ENCODE measurements at regions not wholly inside any gene's neighbourhood (a gene's known extent, or its start where the extent isn't known, plus 50 kb on each side); places are given as distances from the start of the nearest gene placed in this dataset.

DNA sequence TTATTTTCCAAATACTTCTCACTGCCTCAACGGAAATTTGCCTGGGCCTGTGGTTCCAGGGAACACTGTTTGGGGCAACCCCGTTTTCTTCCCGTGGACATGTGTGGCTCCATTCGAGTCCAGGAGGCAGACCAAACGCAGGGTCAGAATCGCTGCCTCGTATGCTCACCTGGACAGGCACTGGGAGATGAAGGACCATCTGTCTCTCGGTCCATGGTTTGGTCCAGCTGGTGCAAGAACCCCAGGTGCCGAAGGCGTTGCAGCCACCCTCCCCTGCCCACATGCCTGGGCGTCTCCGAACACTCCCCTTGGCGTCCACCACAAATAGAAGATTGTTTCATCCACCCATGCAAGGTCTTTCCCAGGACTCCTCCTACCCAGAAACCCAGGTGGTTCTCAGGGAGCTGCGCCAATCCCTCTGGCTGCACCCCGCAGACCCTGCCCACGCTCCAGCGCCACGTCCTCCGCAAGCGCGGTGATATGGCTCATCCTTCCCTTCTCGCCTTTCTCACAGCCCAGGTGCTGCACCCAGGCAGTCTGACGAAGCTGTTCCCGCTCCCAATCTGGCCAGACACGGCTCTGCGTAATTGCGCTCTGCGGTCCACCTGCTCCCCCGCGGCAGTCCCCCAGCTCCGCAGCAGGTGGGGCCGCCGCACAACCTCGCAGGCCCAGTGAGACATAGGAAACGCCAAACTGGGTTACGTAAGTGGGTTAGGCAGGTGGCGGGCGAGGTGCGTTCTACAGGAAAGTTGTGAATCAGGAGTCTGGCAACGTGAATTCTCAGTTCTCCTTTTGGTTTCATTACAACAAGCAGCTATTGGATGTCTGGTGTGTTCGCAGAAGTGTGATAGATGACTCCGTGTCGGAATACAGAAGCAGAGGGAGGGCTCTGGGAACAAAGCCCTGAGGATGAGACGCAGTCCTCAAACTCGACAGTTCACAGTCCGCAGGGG is 146.2 kb upstream of the ECI2 start:
- no peak overlapping the region for H3K9ac ChIP-seq (ENCODE audit: low read depth, low read length)
- peaks cover 8% of the 10 kb centered on the region for H3K4me1 ChIP-seq (ENCODE audit: insufficient read depth, low read length)
- no peaks in the 10 kb centered on the region for H3K36me3 ChIP-seq (ENCODE audit: insufficient read depth, low read length)
- H3K27me3 ChIP-seq (ENCODE audit: insufficient read depth, low read length) = peaks cover 38% of the 10 kb centered on the region
- no peaks in the 10 kb centered on the region for H3K9me3 ChIP-seq (ENCODE audit: insufficient read depth, low read depth, low read length)
- H3K4me3 ChIP-seq (ENCODE audit: low read length) = peak overlapping the region; percentile 48
- 82% methylated on average over 44 of the region's 46 CpGs for WGBS
- no peak overlapping the region for H3K27ac ChIP-seq (ENCODE audit: low read depth, low read length)

DNA sequence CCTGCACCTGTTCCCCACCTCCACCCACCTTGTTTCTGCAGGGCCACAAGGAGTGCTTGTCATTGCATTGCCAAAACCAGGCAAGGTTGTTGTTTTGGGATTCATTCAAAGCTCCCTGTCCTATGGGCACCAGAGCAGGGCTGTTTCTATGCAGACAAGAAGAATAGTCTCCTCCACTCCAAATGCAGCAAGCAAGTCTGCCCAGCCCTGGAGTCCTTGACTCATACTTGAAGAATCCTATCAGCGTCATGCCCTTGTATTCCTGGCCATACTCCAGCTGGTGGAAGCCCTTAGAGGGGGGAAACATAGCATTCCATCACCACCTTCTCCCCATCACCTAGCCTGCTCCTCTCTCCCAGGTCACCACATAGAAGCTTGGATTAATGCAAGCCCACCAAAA is 145.3 kb upstream of the ECI2 start:
- 82% methylated on average over 1 of the region's 1 CpG for WGBS
- no peaks in the 10 kb centered on the region for H3K36me3 ChIP-seq (ENCODE audit: insufficient read depth, low read length)
- no peak overlapping the region for H3K4me3 ChIP-seq (ENCODE audit: low read length)
- no peak overlapping the region for H3K9ac ChIP-seq (ENCODE audit: low read depth, low read length)
- H3K27me3 ChIP-seq (ENCODE audit: insufficient read depth, low read length) = peaks cover 38% of the 10 kb centered on the region
- peaks cover 8% of the 10 kb centered on the region for H3K4me1 ChIP-seq (ENCODE audit: insufficient read depth, low read length)
- no peaks in the 10 kb centered on the region for H3K9me3 ChIP-seq (ENCODE audit: insufficient read depth, low read depth, low read length)
- no peak overlapping the region for H3K27ac ChIP-seq (ENCODE audit: low read depth, low read length)

DNA sequence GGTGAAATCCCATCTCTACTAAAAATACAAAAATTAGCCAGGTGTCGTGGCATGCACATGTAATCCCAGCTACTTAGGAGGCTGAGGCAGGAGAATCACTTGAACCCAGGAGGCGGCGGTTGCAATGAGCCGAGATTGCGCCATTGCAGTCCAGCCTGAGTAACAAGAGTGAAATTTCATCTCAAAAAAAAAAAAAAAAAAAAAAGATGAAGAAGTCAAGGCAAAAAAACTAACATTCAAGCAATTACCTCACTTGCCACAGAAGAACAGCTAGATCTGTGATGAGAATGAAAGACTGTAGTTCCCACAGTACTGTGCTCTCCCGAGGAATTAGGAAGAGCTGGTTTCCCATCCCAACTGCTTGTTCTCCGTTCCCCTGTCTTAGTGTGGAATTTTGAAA is 144.7 kb upstream of the ECI2 start:
- no peak overlapping the region for H3K27ac ChIP-seq (ENCODE audit: low read depth, low read length)
- WGBS = 93% methylated on average over 7 of the region's 7 CpGs

DNA sequence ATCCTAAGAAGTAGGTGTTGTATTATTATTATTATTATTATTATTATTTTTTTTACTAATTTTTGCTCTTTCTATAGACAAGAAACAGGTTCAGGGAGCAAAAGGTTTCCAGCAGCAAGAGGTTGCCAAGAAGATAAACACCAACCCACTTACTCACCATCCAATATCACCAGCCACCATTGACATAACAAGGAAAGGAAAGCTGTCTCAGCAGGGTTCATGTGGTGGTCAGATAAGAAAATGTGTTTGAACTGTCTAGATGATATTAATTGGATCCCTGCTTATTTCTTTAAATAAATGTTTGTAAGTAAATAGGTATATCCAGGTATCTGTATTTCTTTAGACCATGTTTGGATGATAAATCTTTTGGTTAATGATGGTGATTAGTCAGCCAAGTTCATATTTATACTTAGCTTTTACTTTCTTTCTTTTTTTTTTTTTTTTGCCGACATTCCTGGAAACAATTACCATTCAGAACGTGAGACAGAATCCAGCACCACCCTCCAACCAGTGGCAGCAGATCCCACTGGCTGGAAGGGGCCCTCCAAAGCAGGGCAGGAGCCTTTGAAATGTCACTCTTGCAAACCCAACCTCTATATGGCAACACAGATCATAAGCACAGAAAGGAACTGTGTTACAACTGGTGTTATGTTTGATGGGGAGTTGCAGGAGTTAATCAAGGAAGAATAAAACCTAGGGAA is 139.2 kb upstream of the ECI2 start:
- Histone ChIP-seq H3K4me1 (ENCODE audit: insufficient read depth, low read length) (no peaks in the 10 kb centered on the region), H3K27me3 (ENCODE audit: insufficient read depth, low read length) (no peaks in the 10 kb centered on the region), H3K36me3 (ENCODE audit: insufficient read depth, low read length) (no peaks in the 10 kb centered on the region), H3K27ac (ENCODE audit: low read depth, low read length) (no peak overlapping the region), H3K9ac (ENCODE audit: low read depth, low read length) (no peak overlapping the region), H3K9me3 (ENCODE audit: insufficient read depth, low read depth, low read length) (no peaks in the 10 kb centered on the region), H3K4me3 (ENCODE audit: low read length) (no peak overlapping the region)
- WGBS = 60% methylated on average over 2 of the region's 2 CpGs

More for the DNA sequence above, 144.7 kb upstream of the ECI2 start:
- no peaks in the 10 kb centered on the region for H3K9me3 ChIP-seq (ENCODE audit: insufficient read depth, low read depth, low read length)
- no peaks in the 10 kb centered on the region for H3K36me3 ChIP-seq (ENCODE audit: insufficient read depth, low read length)
- peaks cover 38% of the 10 kb centered on the region for H3K27me3 ChIP-seq (ENCODE audit: insufficient read depth, low read length)
- no peak overlapping the region for H3K9ac ChIP-seq (ENCODE audit: low read depth, low read length)
- no peak overlapping the region for H3K4me3 ChIP-seq (ENCODE audit: low read length)
- peaks cover 8% of the 10 kb centered on the region for H3K4me1 ChIP-seq (ENCODE audit: insufficient read depth, low read length)

DNA sequence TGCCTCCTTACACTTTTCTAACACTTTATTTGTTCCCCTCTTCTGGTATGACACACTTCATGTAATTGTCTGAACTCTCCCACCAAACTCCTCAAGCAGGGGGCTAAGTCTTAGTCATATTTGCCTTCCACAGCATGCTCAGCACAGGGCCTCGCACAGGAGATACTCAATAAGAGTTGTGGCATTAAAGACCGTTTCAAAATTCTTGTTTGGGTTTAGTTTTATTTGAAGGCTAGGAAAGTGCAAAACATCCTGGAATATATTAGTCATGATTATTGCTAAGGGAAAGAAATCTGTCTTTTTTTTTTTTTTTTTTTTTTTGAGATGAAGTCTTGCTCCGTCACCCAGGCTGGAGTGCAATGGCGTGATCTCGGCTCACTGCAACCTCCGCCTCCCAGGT is 137.6 kb upstream of the ECI2 start:
- H3K9me3 ChIP-seq (ENCODE audit: insufficient read depth, low read depth, low read length) = no peaks in the 10 kb centered on the region
- no peak overlapping the region for H3K4me3 ChIP-seq (ENCODE audit: low read length)
- H3K27ac ChIP-seq (ENCODE audit: low read depth, low read length) = no peak overlapping the region
- H3K4me1 ChIP-seq (ENCODE audit: insufficient read depth, low read length) = no peaks in the 10 kb centered on the region
- WGBS = 96% methylated on average over 6 of the region's 6 CpGs
- no peak overlapping the region for H3K9ac ChIP-seq (ENCODE audit: low read depth, low read length)
- no peaks in the 10 kb centered on the region for H3K36me3 ChIP-seq (ENCODE audit: insufficient read depth, low read length)
- no peaks in the 10 kb centered on the region for H3K27me3 ChIP-seq (ENCODE audit: insufficient read depth, low read length)

DNA sequence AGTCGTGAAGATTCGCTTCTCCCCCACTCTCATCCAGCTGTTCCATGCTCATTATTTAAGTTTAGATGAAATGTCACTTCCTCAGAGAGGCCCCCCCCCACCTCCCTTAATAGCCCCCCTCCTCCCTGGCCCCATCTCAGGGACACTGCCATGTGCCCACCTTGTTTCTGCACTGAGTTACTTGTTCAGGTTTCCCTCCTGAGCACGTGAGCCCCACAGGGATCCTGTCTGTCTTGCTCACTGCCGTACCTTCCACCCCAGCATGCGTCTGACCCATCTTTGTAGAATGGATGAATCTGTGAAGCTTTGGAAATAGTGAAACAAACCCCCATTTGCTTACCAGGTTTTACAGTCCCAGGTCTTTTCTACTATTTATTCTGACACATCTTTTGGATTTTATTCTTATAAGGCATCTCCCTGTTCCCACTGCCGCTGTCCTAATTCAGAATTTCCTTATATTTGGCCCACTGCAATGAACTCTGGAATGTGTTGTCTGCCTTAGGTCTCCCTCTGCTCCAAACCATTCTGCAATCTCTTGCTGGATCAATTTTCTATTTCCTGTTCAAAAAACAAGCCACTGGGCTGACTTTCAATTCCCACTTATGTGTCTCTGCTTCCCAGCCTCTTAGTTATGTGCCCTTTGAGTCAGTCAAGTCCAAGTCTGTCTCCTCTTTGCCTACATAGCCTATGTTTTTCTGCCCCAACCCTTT is 136.5 kb upstream of the ECI2 start:
- H3K4me1 ChIP-seq (ENCODE audit: insufficient read depth, low read length) = no peaks in the 10 kb centered on the region
- H3K27ac ChIP-seq (ENCODE audit: low read depth, low read length) = no peak overlapping the region
- H3K9me3 ChIP-seq (ENCODE audit: insufficient read depth, low read depth, low read length) = no peaks in the 10 kb centered on the region
- no peaks in the 10 kb centered on the region for H3K27me3 ChIP-seq (ENCODE audit: insufficient read depth, low read length)
- WGBS = 88% methylated on average over 6 of the region's 6 CpGs
- no peak overlapping the region for H3K4me3 ChIP-seq (ENCODE audit: low read length)
- H3K9ac ChIP-seq (ENCODE audit: low read depth, low read length) = no peak overlapping the region
- H3K36me3 ChIP-seq (ENCODE audit: insufficient read depth, low read length) = no peaks in the 10 kb centered on the region

DNA sequence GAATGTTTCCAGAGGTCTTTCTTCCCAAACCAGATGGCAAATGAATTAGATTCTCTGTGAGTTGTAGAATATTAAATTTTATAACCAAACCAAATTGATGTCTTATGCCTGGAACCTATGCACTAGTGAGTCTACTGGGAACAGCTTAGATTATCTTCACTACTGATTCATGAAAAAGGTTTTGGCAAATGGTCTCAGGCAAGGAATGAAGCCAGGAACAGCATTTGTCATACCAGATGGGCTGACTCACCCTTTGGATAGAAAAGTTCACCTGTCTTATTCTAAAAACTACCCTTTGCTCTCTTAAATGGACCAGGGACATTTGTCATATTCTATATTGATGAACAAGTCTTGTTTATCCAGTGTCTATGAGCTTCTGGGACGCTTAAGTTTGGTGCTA is 135.4 kb upstream of the ECI2 start:
- H3K27ac ChIP-seq (ENCODE audit: low read depth, low read length) = no peak overlapping the region
- no peaks in the 10 kb centered on the region for H3K27me3 ChIP-seq (ENCODE audit: insufficient read depth, low read length)
- 0 out of 2 replicates have a peak, but pooled peaks cover 8% of the 10 kb centered on the region for H3K4me1 ChIP-seq (ENCODE audit: insufficient read depth, low read length)
- H3K9ac ChIP-seq (ENCODE audit: low read depth, low read length) = no peak overlapping the region
- H3K9me3 ChIP-seq (ENCODE audit: insufficient read depth, low read depth, low read length) = no peaks in the 10 kb centered on the region
- WGBS = 92% methylated on average over 1 of the region's 1 CpG
- no peaks in the 10 kb centered on the region for H3K36me3 ChIP-seq (ENCODE audit: insufficient read depth, low read length)
- H3K4me3 ChIP-seq (ENCODE audit: low read length) = no peak overlapping the region

DNA sequence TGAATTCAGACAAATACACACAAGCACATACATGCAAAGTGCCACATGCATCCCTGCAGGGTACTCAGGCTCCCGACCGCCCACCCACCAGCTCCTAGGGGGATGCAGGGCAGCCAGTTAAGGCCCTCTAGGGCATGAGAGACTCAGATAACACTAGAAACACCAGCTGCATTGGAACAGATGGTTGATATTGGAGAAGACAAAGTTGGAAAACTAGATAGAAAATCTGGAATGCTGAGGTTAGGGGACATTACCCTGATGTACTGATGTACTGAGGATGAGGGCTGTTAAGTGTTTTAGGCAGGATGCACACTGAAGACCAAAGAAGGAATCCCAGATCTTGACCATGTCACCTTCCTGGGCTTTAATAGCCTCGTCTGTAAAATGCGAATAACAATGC is 134.6 kb upstream of the ECI2 start:
- H3K36me3 ChIP-seq (ENCODE audit: insufficient read depth, low read length) = no peaks in the 10 kb centered on the region
- no peaks in the 10 kb centered on the region for H3K27me3 ChIP-seq (ENCODE audit: insufficient read depth, low read length)
- no peak overlapping the region for H3K9ac ChIP-seq (ENCODE audit: low read depth, low read length)
- WGBS = 89% methylated on average over 4 of the region's 4 CpGs
- H3K4me3 ChIP-seq (ENCODE audit: low read length) = no peak overlapping the region
- H3K4me1 ChIP-seq (ENCODE audit: insufficient read depth, low read length) = 0 out of 2 replicates have a peak, but pooled peaks cover 8% of the 10 kb centered on the region
- H3K27ac ChIP-seq (ENCODE audit: low read depth, low read length) = no peak overlapping the region
- no peaks in the 10 kb centered on the region for H3K9me3 ChIP-seq (ENCODE audit: insufficient read depth, low read depth, low read length)

DNA sequence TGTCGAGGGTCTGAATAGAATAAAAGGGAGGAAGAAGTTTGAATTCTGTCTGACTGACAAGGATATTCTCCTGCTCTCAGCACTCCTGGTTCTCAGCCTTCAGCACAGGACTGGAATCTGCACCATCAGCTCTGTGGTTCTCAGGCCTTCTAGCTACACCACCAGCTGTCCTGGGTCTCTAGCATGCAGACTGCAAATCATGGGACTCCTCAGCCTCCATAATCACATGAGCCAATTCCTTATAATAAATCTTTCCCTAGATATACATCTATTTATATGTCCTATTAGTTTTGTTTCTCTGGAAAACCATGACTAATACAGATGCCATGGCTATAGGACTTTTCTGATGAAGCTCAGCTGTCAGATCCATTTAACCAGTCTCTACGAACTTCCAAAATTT is 132.8 kb upstream of the ECI2 start:
- H3K4me3 ChIP-seq (ENCODE audit: low read length) = no peak overlapping the region
- no peak overlapping the region for H3K9ac ChIP-seq (ENCODE audit: low read depth, low read length)
- H3K9me3 ChIP-seq (ENCODE audit: insufficient read depth, low read depth, low read length) = no peaks in the 10 kb centered on the region
- 0 out of 2 replicates have a peak, but pooled peaks cover 8% of the 10 kb centered on the region for H3K4me1 ChIP-seq (ENCODE audit: insufficient read depth, low read length)
- no peaks in the 10 kb centered on the region for H3K27me3 ChIP-seq (ENCODE audit: insufficient read depth, low read length)
- no peak overlapping the region for H3K27ac ChIP-seq (ENCODE audit: low read depth, low read length)
- no peaks in the 10 kb centered on the region for H3K36me3 ChIP-seq (ENCODE audit: insufficient read depth, low read length)
- WGBS = 88% methylated on average over 2 of the region's 2 CpGs

DNA sequence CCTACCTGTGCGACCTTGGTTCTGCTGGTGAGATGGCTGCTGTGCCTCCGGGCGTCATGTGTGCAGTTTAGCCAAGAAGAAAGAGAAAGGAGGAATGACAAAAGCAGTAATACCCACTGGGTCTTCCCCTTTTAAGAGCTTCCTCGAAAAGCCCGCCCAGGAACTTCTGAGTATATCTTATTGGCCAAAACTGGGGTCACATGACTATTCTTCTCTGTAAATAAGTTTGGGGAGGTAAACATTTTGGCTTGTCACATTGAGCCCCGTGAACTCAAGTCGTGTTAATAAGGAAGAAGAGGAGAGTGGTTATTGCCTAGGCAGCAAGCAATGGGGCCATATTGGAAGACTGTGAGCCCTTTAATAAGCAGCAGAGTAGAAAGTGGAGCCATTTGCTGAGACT is 130.4 kb upstream of the ECI2 start:
- Histone ChIP-seq H3K36me3 (ENCODE audit: insufficient read depth, low read length) (no peaks in the 10 kb centered on the region), H3K9ac (ENCODE audit: low read depth, low read length) (no peak overlapping the region), H3K27me3 (ENCODE audit: insufficient read depth, low read length) (no peaks in the 10 kb centered on the region), H3K9me3 (ENCODE audit: insufficient read depth, low read depth, low read length) (no peaks in the 10 kb centered on the region), H3K4me3 (ENCODE audit: low read length) (no peak overlapping the region), H3K4me1 (ENCODE audit: insufficient read depth, low read length) (0 out of 2 replicates have a peak, but pooled peaks cover 8% of the 10 kb centered on the region), H3K27ac (ENCODE audit: low read depth, low read length) (no peak overlapping the region)
- WGBS = 95% methylated on average over 7 of the region's 7 CpGs

DNA sequence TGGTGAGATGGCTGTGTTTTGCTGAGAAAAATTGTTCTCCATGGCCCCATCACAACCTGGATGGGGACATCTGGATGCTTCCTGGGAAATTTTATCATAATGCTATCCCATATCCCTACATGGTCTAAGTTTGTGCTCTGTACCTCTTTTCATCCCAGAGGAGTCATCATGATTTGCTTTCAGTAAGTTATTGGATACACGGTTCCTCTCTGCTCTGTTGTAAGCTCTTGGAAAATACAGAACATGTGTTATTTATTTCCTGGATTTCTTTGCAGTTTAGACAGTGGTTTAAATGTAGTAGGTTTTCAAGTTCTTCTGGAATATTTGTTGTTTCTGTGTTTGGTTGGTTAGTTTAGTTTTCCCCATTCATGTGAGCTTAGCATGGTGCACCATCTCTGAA is 129.2 kb upstream of the ECI2 start:
- Histone ChIP-seq H3K9me3 (ENCODE audit: insufficient read depth, low read depth, low read length) (no peaks in the 10 kb centered on the region), H3K4me3 (ENCODE audit: low read length) (no peak overlapping the region), H3K27me3 (ENCODE audit: insufficient read depth, low read length) (no peaks in the 10 kb centered on the region), H3K4me1 (ENCODE audit: insufficient read depth, low read length) (0 out of 2 replicates have a peak, but pooled peaks cover 8% of the 10 kb centered on the region), H3K9ac (ENCODE audit: low read depth, low read length) (no peak overlapping the region), H3K36me3 (ENCODE audit: insufficient read depth, low read length) (no peaks in the 10 kb centered on the region), H3K27ac (ENCODE audit: low read depth, low read length) (no peak overlapping the region)
- WGBS = 100% methylated on average over 1 of the region's 1 CpG
